ENCODE measurements at regions not wholly inside any gene's neighbourhood (a gene's known extent, or its start where the extent isn't known, plus 50 kb on each side); places are given as distances from the start of the nearest gene placed in this dataset.

GRCh38 chr2:108084311-108084710 lies 98.0 kb downstream of the SLC5A7 start:
- TF ChIP-seq SPI1 (IDR thresholded peaks at IDR 0.05; ENCODE audit: borderline replicate concordance, low read depth) (no peak), GABPA (IDR thresholded peaks at IDR 0.05; ENCODE audit: low read depth) (no peak), CTCF (IDR thresholded peaks at IDR 0.05; ENCODE audit: insufficient read depth, low read length) (no peak), POLR2AphosphoS5 (IDR thresholded peaks at IDR 0.05; ENCODE audit: low read depth) (no peak)
